Nephron progenitor cell (in vitro differentiated cells): ENCODE measurements at regions not wholly inside any gene's neighbourhood (a gene's known extent, or its start where the extent isn't known, plus 50 kb on each side); places are given as distances from the start of the nearest gene placed in this dataset.

Source experiments
- DNase-seq: peaks from one replicate; pipeline ENCODE4 v3.0.0; 2021
- H3K27ac Mint-ChIP-seq: 2 replicates; pipeline ENCODE4 v1.8.0; 2021; ENCODE audit warnings: mild to moderate bottlenecking, moderate library complexity, mixed read lengths
- H3K27me3 Mint-ChIP-seq: 2 replicates; pipeline ENCODE4 v1.8.0; 2021; ENCODE audit warnings: mild to moderate bottlenecking, low read depth, mixed read lengths; ENCODE audit not compliant: poor library complexity
- H3K36me3 Mint-ChIP-seq: 2 replicates; pipeline ENCODE4 v1.8.0; 2021; ENCODE audit warnings: low read depth, mixed read lengths
- H3K4me1 Mint-ChIP-seq: 2 replicates; pipeline ENCODE4 v1.8.0; 2021; ENCODE audit warnings: mixed read lengths
- H3K4me3 Mint-ChIP-seq: 2 replicates; pipeline ENCODE4 v1.8.0; 2021; ENCODE audit warnings: mild to moderate bottlenecking, moderate library complexity, mixed read lengths
- H3K9me3 Mint-ChIP-seq: 2 replicates; pipeline ENCODE4 v1.8.0; 2021; ENCODE audit warnings: mild to moderate bottlenecking, moderate library complexity, mixed read lengths
- CTCF ChIP-seq: fragments of 200-600 bp; sonication (generic); IDR thresholded peaks from 2 replicates; pipeline ENCODE4 v1.5.0; 2021; ENCODE audit warnings: antibody characterized with exemption

- Mint-ChIP-seq H3K4me3 (no peak overlapping the region), H3K36me3 (no peaks in the 10 kb centered on the region), H3K27ac (no peak overlapping the region), H3K27me3 (peaks cover 2% of the 10 kb centered on the region), H3K4me1 (peaks cover 71% of the 10 kb centered on the region), H3K9me3 (no peaks in the 10 kb centered on the region)
- TF ChIP-seq CTCF: no peak
- DNase-seq: no peak
These were observed 168.5 kb downstream of the CDC5L start for GRCh38 chr6:44556046-44556445.

GRCh38 chr6:44558024-44558831 is 170.7 kb downstream of the CDC5L start:
- TF ChIP-seq CTCF: no peak
- Mint-ChIP-seq H3K9me3 (no peaks in the 10 kb centered on the region), H3K36me3 (no peaks in the 10 kb centered on the region), H3K4me1 (peaks cover 91% of the 10 kb centered on the region), H3K27ac (peak overlapping the region; percentile 87), H3K4me3 (peak overlapping the region; percentile 47), H3K27me3 (peaks cover 3% of the 10 kb centered on the region)
- peak; percentile 33 for DNase-seq

- Mint-ChIP-seq H3K4me3 (peak overlapping the region; percentile 47), H3K36me3 (no peaks in the 10 kb centered on the region), H3K9me3 (no peaks in the 10 kb centered on the region), H3K27me3 (peaks cover 3% of the 10 kb centered on the region), H3K27ac (peak overlapping the region; percentile 87), H3K4me1 (peaks cover 95% of the 10 kb centered on the region)
- no peak for TF ChIP-seq CTCF
- no peak for DNase-seq
These were observed 171.3 kb downstream of the CDC5L start for GRCh38 chr6:44558832-44559251.

- Mint-ChIP-seq H3K36me3 (no peaks in the 10 kb centered on the region), H3K9me3 (no peaks in the 10 kb centered on the region), H3K4me3 (peak overlapping the region; percentile 60), H3K4me1 (peaks cover 95% of the 10 kb centered on the region), H3K27ac (peak overlapping the region; percentile 78), H3K27me3 (peaks cover 9% of the 10 kb centered on the region)
- no peak for DNase-seq
- no peak for TF ChIP-seq CTCF
These were observed 172.2 kb downstream of the CDC5L start for GRCh38 chr6:44559486-44560270.

- Mint-ChIP-seq H3K27me3 (peaks cover 13% of the 10 kb centered on the region), H3K4me3 (peak overlapping the region; percentile 68), H3K27ac (no peak overlapping the region), H3K9me3 (no peaks in the 10 kb centered on the region), H3K36me3 (no peaks in the 10 kb centered on the region), H3K4me1 (peaks cover 87% of the 10 kb centered on the region)
- no peak for DNase-seq
- no peak for TF ChIP-seq CTCF
These were observed 173.1 kb downstream of the CDC5L start for GRCh38 chr6:44560458-44561059.
